Adipocyte (in vitro differentiated cells): ENCODE measurements at regions not wholly inside any gene's neighbourhood (a gene's known extent, or its start where the extent isn't known, plus 50 kb on each side); places are given as distances from the start of the nearest gene placed in this dataset.

Experiments used
- DNase-seq: peaks from one replicate; pipeline ENCODE4 v3.0.0-alpha.2; 2015; ENCODE audit warnings: low read depth
- H3K27me3 ChIP-seq: replicated peaks from 2 replicates; pipeline ENCODE4 v1.7.0; 2013; ENCODE audit warnings: mild to moderate bottlenecking, low read length, moderate library complexity; ENCODE audit not compliant: control insufficient read depth, insufficient read depth
- H3K36me3 ChIP-seq: 2 replicates; pipeline ENCODE4 v1.7.0; 2013; ENCODE audit warnings: low read length, mild to moderate bottlenecking, moderate library complexity; ENCODE audit not compliant: control insufficient read depth, insufficient read depth, severe bottlenecking
- H3K4me1 ChIP-seq: 2 replicates; pipeline ENCODE4 v1.7.0; 2013; ENCODE audit warnings: mild to moderate bottlenecking, low read length, moderate library complexity; ENCODE audit not compliant: control insufficient read depth, insufficient read depth
- H3K4me3 ChIP-seq: 2 replicates; pipeline ENCODE4 v1.7.0; 2013; ENCODE audit warnings: mild to moderate bottlenecking, low read length, moderate library complexity
- H3K9ac ChIP-seq: 2 replicates; pipeline ENCODE4 v1.7.0; 2013; ENCODE audit warnings: mild to moderate bottlenecking, low read length, moderate library complexity
- H3K9me3 ChIP-seq: 2 replicates; pipeline ENCODE4 v1.7.0; 2013; ENCODE audit warnings: mild to moderate bottlenecking, low read length, moderate library complexity; ENCODE audit not compliant: control insufficient read depth

DNA sequence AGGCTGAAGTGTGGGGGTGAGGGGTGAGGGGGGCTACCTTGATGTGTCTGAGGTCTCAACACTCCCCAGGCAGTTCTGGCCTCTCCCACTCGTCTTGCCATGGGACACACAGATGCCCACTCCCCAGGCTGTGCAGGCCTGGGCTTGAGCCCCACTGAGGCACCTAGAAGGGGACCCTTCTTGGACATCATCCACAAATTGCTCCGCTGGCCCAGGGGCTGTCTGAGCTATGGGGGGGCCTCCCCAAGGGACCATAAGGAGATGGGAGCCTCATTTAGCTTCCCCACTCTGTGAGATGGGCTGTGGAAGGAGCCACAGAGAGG lies 155.5 kb upstream of the MLN start:
- no peaks in the 10 kb centered on the region for H3K36me3 ChIP-seq
- no peak overlapping the region for H3K4me3 ChIP-seq
- H3K4me1 ChIP-seq: no peaks in the 10 kb centered on the region
- no peak overlapping the region for H3K9ac ChIP-seq
- H3K9me3 ChIP-seq: no peaks in the 10 kb centered on the region
- no peak for DNase-seq
- H3K27me3 ChIP-seq: peaks cover 72% of the 10 kb centered on the region

DNA sequence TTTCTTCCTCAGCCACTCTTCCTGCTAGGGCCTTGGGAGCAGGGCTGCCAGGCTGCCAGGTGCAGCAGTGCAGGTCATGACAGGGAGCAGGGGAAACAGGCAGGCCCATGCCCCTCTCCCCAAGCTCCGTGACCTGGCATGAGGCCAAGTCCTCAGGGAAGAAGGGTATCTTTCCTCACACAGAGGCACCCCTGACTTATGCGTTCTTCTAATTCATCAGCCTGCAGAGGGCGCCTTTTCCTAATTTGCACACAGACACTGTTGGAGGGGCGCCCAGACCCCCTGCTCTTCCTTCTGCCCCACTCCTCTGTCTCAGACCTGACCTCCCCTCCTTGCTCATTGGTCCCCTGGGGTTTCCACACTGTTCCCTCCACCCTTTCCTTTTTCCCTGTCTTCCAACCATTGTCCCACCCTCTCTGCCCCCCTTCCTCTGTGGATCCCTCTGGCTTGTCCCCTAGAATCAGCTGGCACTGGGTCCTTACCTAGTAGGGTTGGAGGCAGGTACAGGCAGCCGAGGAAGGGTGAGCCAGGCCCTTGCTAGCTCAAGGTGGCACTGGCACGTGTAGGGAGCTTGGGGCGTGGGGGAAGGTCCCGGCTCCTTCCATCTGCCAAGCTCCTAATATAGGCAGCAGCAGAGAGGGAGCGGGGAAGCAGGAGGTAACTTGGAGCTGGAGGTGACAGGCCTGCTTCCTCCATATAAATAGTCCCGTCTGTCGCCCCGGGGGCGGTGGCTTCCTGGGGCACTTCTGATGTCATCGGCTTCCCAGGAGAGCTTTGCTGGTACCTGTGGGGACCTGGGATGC lies 154.9 kb upstream of the MLN start:
- Histone ChIP-seq H3K9me3 (no peaks in the 10 kb centered on the region), H3K4me3 (no peak overlapping the region), H3K36me3 (no peaks in the 10 kb centered on the region), H3K9ac (no peak overlapping the region), H3K27me3 (peaks cover 72% of the 10 kb centered on the region), H3K4me1 (no peaks in the 10 kb centered on the region)
- DNase-seq: no peak

DNA sequence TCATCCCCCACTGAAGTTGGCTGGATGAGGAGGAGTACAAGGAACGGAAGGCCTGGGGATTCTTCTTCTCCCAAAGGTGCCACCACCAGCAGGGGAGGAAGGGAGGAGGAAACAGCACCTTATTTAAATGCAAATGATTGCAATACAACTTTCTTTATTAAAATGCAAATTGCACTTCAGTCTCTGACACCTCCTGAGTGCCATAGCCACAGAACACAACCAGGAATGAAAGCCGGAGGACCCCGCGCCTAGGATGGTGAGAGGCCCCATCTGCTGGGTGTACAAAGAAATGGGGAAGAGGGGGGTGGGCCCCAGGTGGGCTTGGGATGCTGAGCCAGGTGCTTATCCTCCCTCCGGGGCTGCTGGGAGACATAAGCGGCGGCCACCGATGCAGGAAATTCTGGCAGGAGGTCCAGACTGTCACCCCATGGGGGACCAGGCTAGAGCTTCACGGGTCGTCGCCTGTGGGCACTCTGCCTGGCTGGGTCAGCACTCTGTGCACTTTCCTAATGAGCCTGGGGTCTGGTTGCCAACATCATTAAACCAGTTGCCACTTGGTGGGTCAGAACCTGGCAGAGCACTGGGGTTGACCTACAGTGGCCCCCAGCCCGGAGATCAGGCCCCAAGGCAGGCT lies 154.2 kb upstream of the MLN start:
- no peak for DNase-seq
- Histone ChIP-seq H3K36me3 (no peaks in the 10 kb centered on the region), H3K4me1 (no peaks in the 10 kb centered on the region), H3K27me3 (peaks cover 71% of the 10 kb centered on the region), H3K9ac (no peak overlapping the region), H3K9me3 (no peaks in the 10 kb centered on the region), H3K4me3 (no peak overlapping the region)

DNA sequence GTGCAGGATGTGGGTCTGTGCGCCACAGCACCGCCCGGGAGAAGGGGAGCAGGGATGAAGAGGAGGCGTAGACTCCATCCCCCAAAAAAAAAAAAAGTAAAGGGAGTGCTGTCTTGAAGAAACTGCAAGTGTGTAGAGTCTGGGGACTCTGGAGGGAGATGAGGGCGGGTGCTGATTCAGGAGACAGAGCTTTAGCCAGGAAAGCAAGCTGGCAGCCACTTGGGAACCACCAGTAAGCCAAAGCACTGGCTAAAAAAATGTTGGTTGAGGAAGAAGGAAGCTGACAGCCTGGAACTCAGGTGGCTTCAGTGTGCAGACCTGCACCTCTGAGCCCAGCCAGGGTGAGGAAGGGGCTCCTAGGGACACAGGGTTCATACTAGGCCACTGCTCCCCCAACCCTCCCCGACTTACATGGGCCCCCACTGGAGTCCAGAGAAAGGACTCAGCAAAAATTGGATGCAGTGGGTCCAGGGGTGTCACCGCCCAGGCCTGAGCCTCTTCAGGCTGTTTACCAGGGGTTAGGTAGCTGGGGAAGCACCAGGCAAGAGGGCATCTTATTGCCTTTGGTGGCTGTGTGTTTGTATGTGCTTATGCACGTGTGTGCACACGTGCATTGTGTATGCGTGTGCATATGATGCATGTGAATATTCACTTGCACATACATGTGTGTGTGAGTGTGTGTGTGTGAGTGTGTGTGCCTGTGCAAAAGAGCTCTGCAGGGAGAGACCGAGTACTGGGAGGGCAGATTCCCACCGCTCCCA lies 153.5 kb upstream of the MLN start:
- Histone ChIP-seq H3K36me3 (no peaks in the 10 kb centered on the region), H3K9ac (no peak overlapping the region), H3K27me3 (peaks cover 77% of the 10 kb centered on the region), H3K4me3 (no peak overlapping the region), H3K9me3 (no peaks in the 10 kb centered on the region), H3K4me1 (no peaks in the 10 kb centered on the region)
- no peak for DNase-seq

DNA sequence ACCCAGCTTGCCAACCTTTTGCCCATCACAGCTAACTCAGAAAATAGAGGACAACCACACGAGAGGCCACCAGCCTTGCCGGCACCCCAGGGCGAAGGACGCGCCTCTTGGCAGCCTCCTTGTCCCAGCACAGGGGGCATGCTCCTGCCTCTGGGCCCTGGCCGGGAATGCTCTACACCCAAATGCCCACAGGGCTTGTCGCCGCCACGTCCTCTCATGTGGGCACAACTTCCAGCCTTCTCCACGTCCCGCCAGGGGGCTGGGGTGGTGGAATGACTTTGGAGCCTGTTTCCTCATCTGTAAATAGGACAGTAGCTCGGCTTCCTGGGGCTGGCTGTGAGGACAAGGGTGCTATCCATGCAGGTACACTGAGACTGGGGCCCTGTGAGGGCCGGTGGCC lies 152.4 kb upstream of the MLN start:
- Histone ChIP-seq H3K36me3 (no peaks in the 10 kb centered on the region), H3K4me1 (no peaks in the 10 kb centered on the region), H3K4me3 (no peak overlapping the region), H3K9me3 (no peaks in the 10 kb centered on the region), H3K27me3 (peaks cover 76% of the 10 kb centered on the region), H3K9ac (no peak overlapping the region)
- no peak for DNase-seq

DNA sequence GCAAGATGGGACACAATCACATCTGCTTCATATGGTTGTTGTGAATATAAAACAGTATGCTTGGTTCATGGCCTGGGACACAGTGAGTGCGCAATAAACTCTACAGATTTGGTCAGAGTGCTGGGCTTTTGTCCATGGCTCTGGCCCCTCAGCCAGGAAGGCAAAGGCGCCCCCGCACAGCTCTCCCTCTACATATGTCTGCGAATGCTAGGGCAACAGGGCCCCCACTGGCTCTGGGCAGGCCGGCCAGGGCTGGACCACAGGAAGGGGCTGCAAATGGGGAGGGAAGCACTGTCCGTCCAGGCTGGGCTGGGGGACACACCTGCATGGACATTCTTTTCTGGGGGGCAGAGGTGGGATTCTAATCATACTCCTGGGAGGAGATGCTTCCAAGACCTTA lies 151.8 kb upstream of the MLN start:
- DNase-seq: no peak
- peaks cover 76% of the 10 kb centered on the region for H3K27me3 ChIP-seq

DNA sequence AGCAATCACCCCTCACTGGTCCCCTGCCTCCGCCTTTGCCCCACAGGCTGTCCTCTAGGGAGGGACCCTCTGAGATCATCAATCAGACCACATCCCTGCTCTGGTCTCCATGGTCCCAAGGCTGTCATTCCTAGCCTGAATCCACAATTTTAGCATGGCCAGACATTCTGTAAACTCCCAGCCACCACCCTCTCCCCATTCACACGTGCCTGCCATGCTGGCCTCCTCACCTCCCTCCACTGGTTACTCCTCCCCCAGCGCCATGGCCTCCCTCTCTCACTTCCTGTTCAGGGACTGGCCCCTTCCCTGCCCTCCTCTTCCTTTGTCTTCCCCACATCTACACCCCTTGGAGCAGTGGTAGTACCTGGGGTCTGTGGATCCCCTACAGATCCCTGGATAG lies 150.7 kb upstream of the MLN start:
- Histone ChIP-seq H3K27me3 (peaks cover 67% of the 10 kb centered on the region), H3K4me3 (no peak overlapping the region), H3K4me1 (no peaks in the 10 kb centered on the region), H3K36me3 (no peaks in the 10 kb centered on the region), H3K9me3 (no peaks in the 10 kb centered on the region), H3K9ac (no peak overlapping the region)
- DNase-seq: no peak

More for the DNA sequence above, 151.8 kb upstream of the MLN start:
- H3K9me3 ChIP-seq: no peaks in the 10 kb centered on the region
- H3K36me3 ChIP-seq: no peaks in the 10 kb centered on the region
- no peak overlapping the region for H3K9ac ChIP-seq
- no peak overlapping the region for H3K4me3 ChIP-seq
- no peaks in the 10 kb centered on the region for H3K4me1 ChIP-seq

DNA sequence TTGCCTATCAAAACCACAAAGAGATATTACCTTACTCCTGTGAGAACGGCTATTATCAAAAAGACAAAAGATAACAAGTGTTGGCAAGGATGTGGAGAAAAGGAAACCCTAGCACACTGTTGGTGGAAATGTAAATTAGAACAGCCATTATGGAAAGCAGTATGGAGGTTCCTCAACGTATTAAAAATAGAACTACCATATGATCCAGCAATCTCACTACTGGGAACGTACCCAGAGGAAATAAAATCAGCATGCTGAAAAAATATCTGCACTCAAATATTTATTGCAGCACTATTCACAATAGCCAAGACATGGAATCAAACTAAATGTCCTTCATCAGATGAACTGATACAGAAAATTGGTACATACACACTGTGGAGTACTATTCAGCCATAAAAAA lies 149.4 kb upstream of the MLN start:
- Histone ChIP-seq H3K36me3 (no peaks in the 10 kb centered on the region), H3K4me3 (no peak overlapping the region), H3K9ac (no peak overlapping the region), H3K27me3 (peaks cover 67% of the 10 kb centered on the region), H3K4me1 (no peaks in the 10 kb centered on the region), H3K9me3 (no peaks in the 10 kb centered on the region)
- DNase-seq: no peak

DNA sequence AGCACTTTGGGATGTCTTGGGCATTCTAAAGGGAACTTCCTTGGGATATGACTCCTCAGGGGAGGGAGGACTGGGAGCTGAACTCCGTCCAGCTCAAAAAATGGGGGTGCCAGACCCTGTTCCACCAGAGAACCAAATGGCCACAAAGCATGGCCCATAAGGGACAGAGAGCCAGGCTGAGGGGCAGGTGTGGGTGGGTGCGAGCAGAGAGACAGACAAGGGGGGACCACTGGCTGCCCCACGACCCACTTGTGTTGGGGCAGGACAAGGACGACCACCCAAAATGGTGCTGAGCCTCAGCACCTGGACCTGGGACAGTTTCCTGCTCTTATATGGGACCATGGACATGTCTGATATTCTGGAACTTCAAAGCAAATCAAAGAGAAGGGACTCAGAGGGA lies 148.2 kb upstream of the MLN start:
- Histone ChIP-seq H3K27me3 (peaks cover 64% of the 10 kb centered on the region), H3K9me3 (no peaks in the 10 kb centered on the region), H3K9ac (no peak overlapping the region), H3K36me3 (no peaks in the 10 kb centered on the region), H3K4me3 (no peak overlapping the region), H3K4me1 (no peaks in the 10 kb centered on the region)
- DNase-seq: no peak

DNA sequence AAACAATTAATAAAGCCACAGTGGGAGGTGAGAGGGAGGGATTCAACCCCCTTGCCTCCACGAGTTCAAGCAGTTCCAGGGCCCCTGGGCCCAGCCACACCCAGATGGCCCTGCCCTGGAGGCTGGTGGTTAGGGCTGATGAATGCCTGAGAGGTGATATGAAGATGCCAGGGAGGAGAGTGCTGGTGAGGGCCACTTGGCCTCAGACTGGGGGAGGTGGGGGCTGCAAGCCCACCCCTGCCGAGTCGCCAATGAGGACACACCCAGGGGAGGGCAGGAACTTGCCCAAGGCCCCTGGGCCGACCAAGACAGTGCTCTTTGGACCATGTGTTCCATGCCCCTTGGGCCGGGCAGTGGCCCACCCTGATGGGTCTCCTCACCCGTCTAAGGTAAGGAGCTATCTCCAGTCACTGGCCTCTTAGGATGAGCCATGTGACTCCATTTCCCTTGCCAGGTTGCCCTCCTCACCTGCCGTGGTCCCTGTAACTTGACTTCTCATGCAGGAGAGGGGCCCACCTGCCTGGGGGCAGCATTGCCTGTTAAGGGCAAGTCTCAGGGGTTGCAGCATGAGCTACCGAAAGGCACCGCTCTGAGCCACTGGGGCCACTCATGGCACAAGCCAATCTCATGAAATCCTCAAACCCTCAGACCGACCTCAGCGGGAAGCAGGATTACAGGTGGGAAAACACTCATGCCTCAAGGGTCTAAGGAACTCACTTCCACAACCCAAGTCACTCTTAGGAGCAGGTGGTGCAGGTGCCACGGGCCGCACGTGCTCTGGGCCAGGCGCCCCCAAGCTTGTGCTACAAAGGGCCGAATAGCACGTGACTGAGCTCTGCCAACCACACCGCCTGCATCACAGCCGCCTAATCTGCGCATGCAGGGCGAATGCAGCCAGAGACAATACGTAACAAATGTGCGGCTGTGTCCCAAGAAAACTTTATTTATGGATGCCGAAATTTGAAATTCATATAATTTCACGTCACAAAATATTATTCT lies 147.4 kb upstream of the MLN start:
- Histone ChIP-seq H3K4me1 (no peaks in the 10 kb centered on the region), H3K27me3 (peaks cover 58% of the 10 kb centered on the region), H3K36me3 (no peaks in the 10 kb centered on the region), H3K9ac (no peak overlapping the region), H3K9me3 (no peaks in the 10 kb centered on the region), H3K4me3 (no peak overlapping the region)
- no peak for DNase-seq
